IMR-90 (cell line): ENCODE measurements at regions not wholly inside any gene's neighbourhood (a gene's known extent, or its start where the extent isn't known, plus 50 kb on each side); places are given as distances from the start of the nearest gene placed in this dataset.

Experiments
- ATAC-seq: fragments of 200-7000 bp; cut with Tn5 transposase; 2 replicates; pipeline ENCODE4 v1.9.1; 2020; ENCODE audit warnings: low read depth, mild to moderate bottlenecking, moderate library complexity
- BruUV-seq: library from RNA; stranded (reverse); fragments of 400-500 nt; replicated peaks from 2 replicates; lab custom pipeline; 2021; lab: Mats Ljungman, UMichigan
- CTCF ChIA-PET: fragments of 300-600 bp; formaldehyde crosslinking; extraction: SDS; loops from one replicate; lab custom pipeline; 2021; ENCODE audit warnings: antibody characterized with exemption; lab: Yijun Ruan, JAX
- POLR2A ChIA-PET: fragments of 300-600 bp; sonication (Branson Sonifier 250); formaldehyde crosslinking; loops from one replicate; lab custom pipeline; 2022; ENCODE audit warnings: antibody characterized with exemption; ENCODE audit not compliant: unreplicated experiment; lab: Charles Lee
- DNase-seq: peaks from one replicate; pipeline ENCODE4 v3.0.0; 2013
- H2AFZ ChIP-seq: replicated peaks from 2 replicates; pipeline ENCODE3; 2013; ENCODE audit warnings: low read length, mild to moderate bottlenecking; ENCODE audit not compliant: poor library complexity
- H2AK5ac ChIP-seq: 2 replicates; pipeline ENCODE4 v1.6.1; 2013; ENCODE audit warnings: low read depth, low read length, inconsistent platforms
- H2AK9ac ChIP-seq: replicated peaks from 2 replicates; pipeline ENCODE3; 2013; ENCODE audit warnings: mild to moderate bottlenecking, low read depth, low read length, moderate library complexity; ENCODE audit not compliant: poor library complexity
- H2BK120ac ChIP-seq: 2 replicates; pipeline ENCODE4 v1.6.1; 2013; ENCODE audit warnings: low read depth, low read length, inconsistent platforms
- H2BK15ac ChIP-seq: 3 replicates; pipeline ENCODE4 v1.6.1; 2013; ENCODE audit warnings: low read depth, low read length, inconsistent platforms
- H2BK20ac ChIP-seq: 2 replicates; pipeline ENCODE4 v1.6.1; 2013; ENCODE audit warnings: low read depth, mild to moderate bottlenecking, inconsistent platforms, low read length, moderate library complexity
- H2BK5ac ChIP-seq: 2 replicates; pipeline ENCODE4 v1.6.1; 2013; ENCODE audit warnings: mild to moderate bottlenecking, low read depth, low read length, inconsistent platforms; ENCODE audit not compliant: poor library complexity, severe bottlenecking
- H3K14ac ChIP-seq: replicated peaks from 2 replicates; pipeline ENCODE4 v1.6.1; 2013; ENCODE audit warnings: low read depth, low read length, inconsistent platforms
- H3K18ac ChIP-seq: 2 replicates; pipeline ENCODE4 v1.6.1; 2013; ENCODE audit warnings: low read depth, low read length, control low read depth
- H3K23ac ChIP-seq: 2 replicates; pipeline ENCODE4 v1.6.1; 2013; ENCODE audit warnings: low read depth, low read length, inconsistent platforms
- H3K27ac ChIP-seq: 2 replicates; pipeline ENCODE4 v1.5.1; 2013; ENCODE audit warnings: mild to moderate bottlenecking, control low read depth, low read length; ENCODE audit not compliant: insufficient read depth
- H3K27me3 ChIP-seq: 2 replicates; pipeline ENCODE4 v1.6.1; 2013; ENCODE audit warnings: low read length; ENCODE audit not compliant: control insufficient read depth, insufficient read depth
- H3K36me3 ChIP-seq: 2 replicates; pipeline ENCODE4 v1.6.1; 2013; ENCODE audit warnings: low read length, mixed read lengths; ENCODE audit not compliant: control insufficient read depth, insufficient read depth
- H3K4ac ChIP-seq: 2 replicates; pipeline ENCODE4 v1.6.1; 2013; ENCODE audit warnings: low read depth, low read length, inconsistent platforms
- H3K4me1 ChIP-seq: 2 replicates; pipeline ENCODE4 v1.6.1; 2013; ENCODE audit warnings: low read length, mixed read lengths; ENCODE audit not compliant: control insufficient read depth, insufficient read depth
- H3K4me2 ChIP-seq: 2 replicates; pipeline ENCODE4 v1.6.1; 2013; ENCODE audit warnings: low read depth, mild to moderate bottlenecking, control low read depth, low read length, moderate library complexity
- H3K4me3 ChIP-seq: 2 replicates; pipeline ENCODE4 v1.5.1; 2013; ENCODE audit warnings: low read depth, mild to moderate bottlenecking, control low read depth, low read length, moderate library complexity; ENCODE audit not compliant: insufficient read depth
- H3K56ac ChIP-seq: 2 replicates; pipeline ENCODE4 v1.6.1; 2013; ENCODE audit warnings: low read length, inconsistent platforms; ENCODE audit not compliant: insufficient read depth; ENCODE audit errors: extremely low read depth
- H3K79me1 ChIP-seq, 2 experiments: 2 replicates each; pipeline ENCODE4 v1.6.1; 2013; ENCODE audit warnings: low read length in 2 of 2, inconsistent platforms in 1 of 2, low read depth in 1 of 2
- H3K9ac ChIP-seq: 2 replicates; pipeline ENCODE4 v1.6.1; 2013; ENCODE audit warnings: low read depth, low read length, control low read depth
- H3K9me1 ChIP-seq: 2 replicates; pipeline ENCODE4 v1.6.1; 2013; ENCODE audit warnings: low read length, inconsistent platforms; ENCODE audit not compliant: insufficient read depth
- H3K9me3 ChIP-seq: 2 replicates; pipeline ENCODE4 v1.6.1; 2013; ENCODE audit warnings: low read length; ENCODE audit not compliant: control insufficient read depth, insufficient read depth
- H4K20me1 ChIP-seq: 2 replicates; pipeline ENCODE4 v1.6.1; 2013; ENCODE audit warnings: low read length, inconsistent platforms; ENCODE audit not compliant: insufficient read depth
- H4K5ac ChIP-seq: 2 replicates; pipeline ENCODE4 v1.6.1; 2013; ENCODE audit warnings: mild to moderate bottlenecking, low read depth, low read length, control low read depth
- H4K8ac ChIP-seq, 2 experiments: 2 replicates each; pipeline ENCODE4 v1.6.1; 2013; ENCODE audit warnings: low read depth in 2 of 2, low read length in 2 of 2, control low read depth in 1 of 2, inconsistent platforms in 1 of 2
- H4K91ac ChIP-seq: 2 replicates; pipeline ENCODE4 v1.6.1; 2013; ENCODE audit warnings: low read depth, low read length, inconsistent platforms; ENCODE audit not compliant: insufficient read depth
- BHLHE40 ChIP-seq: fragments of 150-350 bp; IDR thresholded peaks from 2 replicates; pipeline ENCODE4 v1.6.1; 2016; ENCODE audit warnings: mild to moderate bottlenecking, low read depth, low read length
- WGBS, 2 experiments: methylation state at CpG; one replicate each; pipeline versions ENCODE4 v1.1.5 to v1.1.7; 2013; ENCODE audit warnings: missing lambda C conversion rate in 2 of 2; ENCODE audit not compliant: insufficient read length in 1 of 2; ENCODE audit errors: extremely low coverage in 2 of 2; 5-methylcytosine and 5-hydroxymethylcytosine counted together
- dilution Hi-C: fragments of 300-500 bp; cut with HindIII; formaldehyde crosslinking; loops from one replicate; pipeline ENCODE4 v1.14.3; 2018; ENCODE audit warnings: low sequenced_read_pairs; ENCODE audit not compliant: unreplicated experiment
- in situ Hi-C: fragments of 300-500 bp; cut with MboI; formaldehyde crosslinking; loops from 3 replicates; pipeline ENCODE4 v1.14.3; 2019; ENCODE audit warnings: low sequenced_read_pairs, inconsistent platforms, mixed read lengths
- intact Hi-C: fragments of 100-400 bp; cut with micrococcal nuclease; formaldehyde crosslinking; loops from 2 replicates; pipeline ENCODE4 v1.10.0; 2022
- TF ChIP-seq, protein P1 (sequence below): fragments of 150-350 bp; IDR thresholded peaks from 2 replicates; pipeline ENCODE4 v1.6.1; 2017; ENCODE audit warnings: mild to moderate bottlenecking, antibody characterized with exemption, low read length, low read depth
- TF ChIP-seq, protein P2 (sequence below): conservative IDR thresholded peaks from 2 replicates; pipeline ENCODE4 v1.5.1; 2012; ENCODE audit warnings: mild to moderate bottlenecking, low read depth, low read length, improper control_type of control experiment
- TF ChIP-seq, protein P3 (sequence below): fragments of 150-350 bp; IDR thresholded peaks from 2 replicates; pipeline ENCODE4 v1.6.1; 2016; ENCODE audit warnings: low read depth, mild to moderate bottlenecking, low read length, moderate library complexity, borderline replicate concordance

DNA sequence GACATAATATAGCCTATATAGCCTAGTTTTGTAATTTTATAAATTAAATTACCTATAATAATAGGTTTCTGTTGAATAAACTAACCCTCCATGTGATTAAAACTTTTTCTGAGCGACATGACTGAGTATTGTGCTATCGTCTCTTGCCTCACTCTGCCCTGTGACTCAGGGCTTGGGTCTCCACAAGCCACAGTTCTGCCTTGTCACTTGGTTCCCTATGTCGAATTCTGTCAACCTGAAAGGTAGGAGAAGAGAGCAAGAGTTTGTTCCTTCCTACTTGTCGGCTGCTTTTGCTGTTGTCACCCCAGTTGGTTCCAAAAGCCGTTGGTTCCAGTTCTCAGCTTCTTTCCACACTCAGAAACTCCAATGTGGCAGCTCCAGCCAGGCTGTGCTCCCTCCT lies 285.9 kb downstream of the PSAT1 start:
- H2AK5ac ChIP-seq, result no peak overlapping the region
- POLR2A ChIA-PET, result no interaction called here
- no peaks in the 10 kb centered on the region for H3K36me3 ChIP-seq
- H4K20me1 ChIP-seq, result no peaks in the 10 kb centered on the region
- no peak overlapping the region for H3K4me2 ChIP-seq
- no peak overlapping the region for H2AK9ac ChIP-seq
- H3K4ac ChIP-seq, result no peak overlapping the region
- no peaks in the 10 kb centered on the region for H3K4me1 ChIP-seq
- H3K14ac ChIP-seq, result no peak overlapping the region
- no peak overlapping the region for H2BK20ac ChIP-seq
- dilution Hi-C loops (no loop called here), in situ Hi-C loops (loop anchor here (25.0 kb wide), 1 partner anchor 979 kb away; the partner anchor contains the start of gene TLE4), intact Hi-C loops (no loop called here)
- no peak overlapping the region for H3K18ac ChIP-seq
- no peak overlapping the region for H3K27ac ChIP-seq
- no peak overlapping the region for H3K56ac ChIP-seq
- no peak overlapping the region for H3K23ac ChIP-seq
- no peak overlapping the region for H3K9ac ChIP-seq
- H3K4me3 ChIP-seq, result no peak overlapping the region
- CTCF ChIA-PET, result no interaction called here
- H3K27me3 ChIP-seq, result no peaks in the 10 kb centered on the region
- H2BK5ac ChIP-seq, result no peak overlapping the region
- BruUV-seq, result no TSS peak
- H3K9me3 ChIP-seq, result no peaks in the 10 kb centered on the region
- H3K9me1 ChIP-seq, result no peaks in the 10 kb centered on the region
- no peak overlapping the region for H4K8ac ChIP-seq
- H4K5ac ChIP-seq, result no peak overlapping the region
- WGBS, 2 experiments, result 90% methylated on average over 2 of the region's 5 CpGs; no CpG with 5 or more reads in 1 of the 2 experiments
- no peak overlapping the region for H2BK120ac ChIP-seq
- DNase-seq (no peak), ATAC-seq (no peak)
- H2BK15ac ChIP-seq, result no peak overlapping the region
- no peak overlapping the region for H4K91ac ChIP-seq
- no peaks in the 10 kb centered on the region for H3K79me1 ChIP-seq
- TF ChIP-seq, protein P1, sequence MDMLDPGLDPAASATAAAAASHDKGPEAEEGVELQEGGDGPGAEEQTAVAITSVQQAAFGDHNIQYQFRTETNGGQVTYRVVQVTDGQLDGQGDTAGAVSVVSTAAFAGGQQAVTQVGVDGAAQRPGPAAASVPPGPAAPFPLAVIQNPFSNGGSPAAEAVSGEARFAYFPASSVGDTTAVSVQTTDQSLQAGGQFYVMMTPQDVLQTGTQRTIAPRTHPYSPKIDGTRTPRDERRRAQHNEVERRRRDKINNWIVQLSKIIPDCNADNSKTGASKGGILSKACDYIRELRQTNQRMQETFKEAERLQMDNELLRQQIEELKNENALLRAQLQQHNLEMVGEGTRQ, result no peak
- no peak for TF ChIP-seq BHLHE40
- TF ChIP-seq, protein P2, sequence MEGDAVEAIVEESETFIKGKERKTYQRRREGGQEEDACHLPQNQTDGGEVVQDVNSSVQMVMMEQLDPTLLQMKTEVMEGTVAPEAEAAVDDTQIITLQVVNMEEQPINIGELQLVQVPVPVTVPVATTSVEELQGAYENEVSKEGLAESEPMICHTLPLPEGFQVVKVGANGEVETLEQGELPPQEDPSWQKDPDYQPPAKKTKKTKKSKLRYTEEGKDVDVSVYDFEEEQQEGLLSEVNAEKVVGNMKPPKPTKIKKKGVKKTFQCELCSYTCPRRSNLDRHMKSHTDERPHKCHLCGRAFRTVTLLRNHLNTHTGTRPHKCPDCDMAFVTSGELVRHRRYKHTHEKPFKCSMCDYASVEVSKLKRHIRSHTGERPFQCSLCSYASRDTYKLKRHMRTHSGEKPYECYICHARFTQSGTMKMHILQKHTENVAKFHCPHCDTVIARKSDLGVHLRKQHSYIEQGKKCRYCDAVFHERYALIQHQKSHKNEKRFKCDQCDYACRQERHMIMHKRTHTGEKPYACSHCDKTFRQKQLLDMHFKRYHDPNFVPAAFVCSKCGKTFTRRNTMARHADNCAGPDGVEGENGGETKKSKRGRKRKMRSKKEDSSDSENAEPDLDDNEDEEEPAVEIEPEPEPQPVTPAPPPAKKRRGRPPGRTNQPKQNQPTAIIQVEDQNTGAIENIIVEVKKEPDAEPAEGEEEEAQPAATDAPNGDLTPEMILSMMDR, result no peak
- TF ChIP-seq, protein P3, sequence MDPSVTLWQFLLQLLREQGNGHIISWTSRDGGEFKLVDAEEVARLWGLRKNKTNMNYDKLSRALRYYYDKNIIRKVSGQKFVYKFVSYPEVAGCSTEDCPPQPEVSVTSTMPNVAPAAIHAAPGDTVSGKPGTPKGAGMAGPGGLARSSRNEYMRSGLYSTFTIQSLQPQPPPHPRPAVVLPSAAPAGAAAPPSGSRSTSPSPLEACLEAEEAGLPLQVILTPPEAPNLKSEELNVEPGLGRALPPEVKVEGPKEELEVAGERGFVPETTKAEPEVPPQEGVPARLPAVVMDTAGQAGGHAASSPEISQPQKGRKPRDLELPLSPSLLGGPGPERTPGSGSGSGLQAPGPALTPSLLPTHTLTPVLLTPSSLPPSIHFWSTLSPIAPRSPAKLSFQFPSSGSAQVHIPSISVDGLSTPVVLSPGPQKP, result no peak
- no peak overlapping the region for H2AFZ ChIP-seq
